Loucy (cell line): ENCODE measurements at regions not wholly inside any gene's neighbourhood (a gene's known extent, or its start where the extent isn't known, plus 50 kb on each side); places are given as distances from the start of the nearest gene placed in this dataset.

Experiments used
- H2AFZ ChIP-seq: fragments of 200-600 bp; sonication (generic); 2 replicates; pipeline ENCODE4 v1.6.0; 2016; ENCODE audit warnings: antibody characterized with exemption, mild to moderate bottlenecking, low read length, moderate library complexity
- H3F3A ChIP-seq: fragments of 200-600 bp; 2 replicates; pipeline ENCODE4 v1.6.0; 2016; ENCODE audit warnings: antibody characterized with exemption, low read depth, mild to moderate bottlenecking
- H3K27me3 ChIP-seq: fragments of 200-600 bp; sonication (generic); 2 replicates; pipeline ENCODE4 v1.6.1; 2014; ENCODE audit warnings: low read length, mild to moderate bottlenecking; ENCODE audit not compliant: insufficient read depth, poor library complexity, severe bottlenecking
- H3K36me3 ChIP-seq: fragments of 200-600 bp; sonication (generic); 2 replicates; pipeline ENCODE4 v1.6.1; 2016; ENCODE audit warnings: low read length; ENCODE audit not compliant: insufficient read depth
- H3K4me1 ChIP-seq: fragments of 200-600 bp; sonication (generic); 2 replicates; pipeline ENCODE4 v1.5.1; 2014; ENCODE audit warnings: low read length, mild to moderate bottlenecking; ENCODE audit not compliant: insufficient read depth, poor library complexity, severe bottlenecking
- H3K4me2 ChIP-seq: fragments of 200-600 bp; sonication (generic); 2 replicates; pipeline ENCODE4 v1.6.0; 2014; ENCODE audit warnings: antibody characterized with exemption, low read length, low read depth, mild to moderate bottlenecking; ENCODE audit not compliant: poor library complexity, severe bottlenecking
- H3K4me3 ChIP-seq: fragments of 200-600 bp; sonication (generic); 2 replicates; pipeline ENCODE4 v1.5.1; 2014; ENCODE audit warnings: low read length, mild to moderate bottlenecking, mixed read lengths; ENCODE audit not compliant: poor library complexity, severe bottlenecking
- H3K79me2 ChIP-seq: fragments of 200-600 bp; sonication (generic); 2 replicates; pipeline ENCODE4 v1.6.1; 2014; ENCODE audit warnings: low read length; ENCODE audit not compliant: insufficient read depth
- H3K9ac ChIP-seq: fragments of 200-600 bp; sonication (generic); 2 replicates; pipeline ENCODE4 v1.6.0; 2014; ENCODE audit warnings: mild to moderate bottlenecking, low read depth, low read length, moderate library complexity; ENCODE audit not compliant: poor library complexity, severe bottlenecking
- H3K9me2 ChIP-seq: fragments of 200-600 bp; sonication (generic); replicated peaks from 2 replicates; pipeline ENCODE4 v1.6.1; 2016; ENCODE audit warnings: low read depth, low read length, mixed read lengths
- H3K9me3 ChIP-seq: fragments of 200-600 bp; sonication (generic); 2 replicates; pipeline ENCODE4 v1.6.1; 2014; ENCODE audit warnings: mild to moderate bottlenecking, antibody characterized with exemption, low read length, low read depth; ENCODE audit not compliant: insufficient read depth
- H4K20me1 ChIP-seq: fragments of 200-600 bp; sonication (generic); 2 replicates; pipeline ENCODE4 v1.6.0; 2014; ENCODE audit warnings: antibody characterized with exemption, low read length, mild to moderate bottlenecking; ENCODE audit not compliant: insufficient read depth, poor library complexity, severe bottlenecking
- EZH2phosphoT487 ChIP-seq: fragments of 200-600 bp; IDR thresholded peaks from 2 replicates; pipeline ENCODE4 v1.6.1; 2018; ENCODE audit warnings: antibody characterized with exemption, mild to moderate bottlenecking, moderate library complexity, borderline replicate concordance
- TF ChIP-seq, protein P1 (sequence below): fragments of 200-600 bp; sonication (generic); conservative IDR thresholded peaks from 2 replicates; pipeline ENCODE4 v1.5.1; 2014; ENCODE audit warnings: mild to moderate bottlenecking, antibody characterized with exemption, low read length

- Histone ChIP-seq H3K4me2 (no peak overlapping the region), H3K79me2 (no peaks in the 10 kb centered on the region), H3K4me3 (no peak overlapping the region), H3K9me2 (no peaks in the 10 kb centered on the region), H3K9me3 (no peaks in the 10 kb centered on the region), H4K20me1 (no peaks in the 10 kb centered on the region), H3K4me1 (no peaks in the 10 kb centered on the region), H3F3A (no peaks in the 10 kb centered on the region), H3K9ac (no peak overlapping the region), H3K36me3 (no peaks in the 10 kb centered on the region), H3K27me3 (no peaks in the 10 kb centered on the region), H2AFZ (no peak overlapping the region)
- no peak for TF ChIP-seq EZH2phosphoT487
- TF ChIP-seq, protein P1, sequence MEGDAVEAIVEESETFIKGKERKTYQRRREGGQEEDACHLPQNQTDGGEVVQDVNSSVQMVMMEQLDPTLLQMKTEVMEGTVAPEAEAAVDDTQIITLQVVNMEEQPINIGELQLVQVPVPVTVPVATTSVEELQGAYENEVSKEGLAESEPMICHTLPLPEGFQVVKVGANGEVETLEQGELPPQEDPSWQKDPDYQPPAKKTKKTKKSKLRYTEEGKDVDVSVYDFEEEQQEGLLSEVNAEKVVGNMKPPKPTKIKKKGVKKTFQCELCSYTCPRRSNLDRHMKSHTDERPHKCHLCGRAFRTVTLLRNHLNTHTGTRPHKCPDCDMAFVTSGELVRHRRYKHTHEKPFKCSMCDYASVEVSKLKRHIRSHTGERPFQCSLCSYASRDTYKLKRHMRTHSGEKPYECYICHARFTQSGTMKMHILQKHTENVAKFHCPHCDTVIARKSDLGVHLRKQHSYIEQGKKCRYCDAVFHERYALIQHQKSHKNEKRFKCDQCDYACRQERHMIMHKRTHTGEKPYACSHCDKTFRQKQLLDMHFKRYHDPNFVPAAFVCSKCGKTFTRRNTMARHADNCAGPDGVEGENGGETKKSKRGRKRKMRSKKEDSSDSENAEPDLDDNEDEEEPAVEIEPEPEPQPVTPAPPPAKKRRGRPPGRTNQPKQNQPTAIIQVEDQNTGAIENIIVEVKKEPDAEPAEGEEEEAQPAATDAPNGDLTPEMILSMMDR, result no peak
These were observed 267.8 kb upstream of the ECI2 start for GRCh38 chr6:4403023-4403752.

DNA sequence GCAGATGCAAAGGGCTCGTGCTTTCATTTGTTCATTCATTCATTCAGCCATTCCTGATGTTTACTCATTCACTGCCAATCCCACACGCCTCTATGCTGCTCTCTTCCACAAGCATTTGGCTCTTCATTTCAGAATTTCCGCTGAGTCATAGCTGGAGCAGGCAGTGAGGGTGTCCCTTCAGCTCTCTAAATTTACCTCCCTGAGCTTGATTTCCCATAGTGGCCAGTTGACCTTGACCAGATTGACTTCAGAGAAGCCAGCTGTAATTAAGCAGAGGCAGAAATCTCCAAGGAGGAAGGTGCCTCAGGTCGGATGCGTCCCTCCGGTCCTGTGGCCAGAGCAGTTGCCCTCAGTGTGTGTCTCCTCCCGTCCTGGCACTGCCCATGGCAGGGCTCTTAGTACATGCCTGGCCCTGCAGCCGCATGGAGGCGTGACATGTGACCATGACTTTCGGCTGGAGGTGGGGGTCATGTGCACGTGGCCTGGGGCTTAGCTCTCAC is 267.2 kb upstream of the ECI2 start:
- H3K27me3 ChIP-seq, result no peaks in the 10 kb centered on the region
- H3K4me2 ChIP-seq, result no peak overlapping the region
- H3F3A ChIP-seq, result no peaks in the 10 kb centered on the region
- H4K20me1 ChIP-seq, result no peaks in the 10 kb centered on the region
- no peaks in the 10 kb centered on the region for H3K9me3 ChIP-seq
- no peak overlapping the region for H3K4me3 ChIP-seq
- no peaks in the 10 kb centered on the region for H3K36me3 ChIP-seq
- no peak overlapping the region for H3K9ac ChIP-seq
- no peaks in the 10 kb centered on the region for H3K9me2 ChIP-seq
- no peak overlapping the region for H2AFZ ChIP-seq
- no peak for TF ChIP-seq EZH2phosphoT487
- TF ChIP-seq, protein P1, result no peak
- no peaks in the 10 kb centered on the region for H3K4me1 ChIP-seq
- no peaks in the 10 kb centered on the region for H3K79me2 ChIP-seq

GRCh38 chr6:4401408-4402368 is 266.3 kb upstream of the ECI2 start:
- Histone ChIP-seq H3K9ac (no peak overlapping the region), H3K27me3 (no peaks in the 10 kb centered on the region), H3K4me1 (no peaks in the 10 kb centered on the region), H3K79me2 (no peaks in the 10 kb centered on the region), H3F3A (no peaks in the 10 kb centered on the region), H4K20me1 (no peaks in the 10 kb centered on the region), H3K9me3 (no peaks in the 10 kb centered on the region), H3K9me2 (no peaks in the 10 kb centered on the region), H2AFZ (no peak overlapping the region), H3K4me2 (no peak overlapping the region), H3K36me3 (no peaks in the 10 kb centered on the region), H3K4me3 (no peak overlapping the region)
- TF ChIP-seq EZH2phosphoT487, result no peak
- TF ChIP-seq, protein P1, result no peak
